Osteocyte (in vitro differentiated cells): ENCODE measurements at regions not wholly inside any gene's neighbourhood (a gene's known extent, or its start where the extent isn't known, plus 50 kb on each side); places are given as distances from the start of the nearest gene placed in this dataset.

Experiments used
- DNase-seq: peaks from one replicate; pipeline ENCODE4 v3.0.0; 2021; ENCODE audit warnings: mixed read lengths; ENCODE audit not compliant: unreplicated experiment; ENCODE audit errors: extremely low spot score
- H3K27ac Mint-ChIP-seq: one replicate; pipeline ENCODE4 v1.8.0; 2021; ENCODE audit warnings: mild to moderate bottlenecking, mixed read lengths; ENCODE audit not compliant: unreplicated experiment
- H3K27me3 Mint-ChIP-seq: one replicate; pipeline ENCODE4 v1.8.0; 2021; ENCODE audit warnings: mixed read lengths; ENCODE audit not compliant: unreplicated experiment
- H3K36me3 Mint-ChIP-seq: one replicate; pipeline ENCODE4 v1.8.0; 2021; ENCODE audit warnings: mixed read lengths; ENCODE audit not compliant: unreplicated experiment
- H3K4me1 Mint-ChIP-seq: one replicate; pipeline ENCODE4 v1.8.0; 2021; ENCODE audit warnings: mixed read lengths; ENCODE audit not compliant: unreplicated experiment
- H3K4me3 Mint-ChIP-seq: one replicate; pipeline ENCODE4 v1.8.0; 2021; ENCODE audit warnings: mild to moderate bottlenecking, moderate library complexity, mixed read lengths; ENCODE audit not compliant: unreplicated experiment
- H3K9me3 Mint-ChIP-seq: one replicate; pipeline ENCODE4 v1.8.0; 2021; ENCODE audit warnings: mixed read lengths; ENCODE audit not compliant: unreplicated experiment
- TF ChIP-seq, protein P1 (sequence below): fragments of 200-600 bp; sonication (generic); IDR thresholded peaks from 2 replicates; pipeline ENCODE4 v1.5.0; 2021; ENCODE audit warnings: antibody characterized with exemption, mild to moderate bottlenecking, moderate library complexity

DNA sequence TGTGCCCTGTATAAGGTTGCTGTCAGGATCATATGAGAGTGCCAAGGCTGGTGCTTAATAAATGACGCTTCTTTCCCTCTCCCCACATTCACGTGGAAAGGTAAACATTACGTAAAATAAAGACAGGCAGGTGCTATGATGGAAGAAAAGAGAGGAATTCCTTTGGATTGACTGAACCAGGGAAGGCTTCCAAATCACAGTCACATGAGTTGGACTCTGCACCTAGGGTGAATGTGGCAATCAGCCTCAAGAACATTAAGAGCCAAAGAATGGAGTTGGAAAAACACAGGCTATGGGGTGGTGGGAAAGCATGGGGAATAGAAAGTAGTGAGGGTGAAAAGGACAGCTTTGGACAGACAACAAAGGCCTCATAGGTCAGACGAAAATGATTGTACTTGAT is 473.1 kb downstream of the VRK1 start:
- H3K36me3 Mint-ChIP-seq: no peaks in the 10 kb centered on the region
- no peaks in the 10 kb centered on the region for H3K27me3 Mint-ChIP-seq
- no peak for DNase-seq
- no peaks in the 10 kb centered on the region for H3K4me1 Mint-ChIP-seq
- H3K9me3 Mint-ChIP-seq: peaks cover 31% of the 10 kb centered on the region
- H3K4me3 Mint-ChIP-seq: no peak overlapping the region
- H3K27ac Mint-ChIP-seq: no peak overlapping the region
- TF ChIP-seq, protein P1, sequence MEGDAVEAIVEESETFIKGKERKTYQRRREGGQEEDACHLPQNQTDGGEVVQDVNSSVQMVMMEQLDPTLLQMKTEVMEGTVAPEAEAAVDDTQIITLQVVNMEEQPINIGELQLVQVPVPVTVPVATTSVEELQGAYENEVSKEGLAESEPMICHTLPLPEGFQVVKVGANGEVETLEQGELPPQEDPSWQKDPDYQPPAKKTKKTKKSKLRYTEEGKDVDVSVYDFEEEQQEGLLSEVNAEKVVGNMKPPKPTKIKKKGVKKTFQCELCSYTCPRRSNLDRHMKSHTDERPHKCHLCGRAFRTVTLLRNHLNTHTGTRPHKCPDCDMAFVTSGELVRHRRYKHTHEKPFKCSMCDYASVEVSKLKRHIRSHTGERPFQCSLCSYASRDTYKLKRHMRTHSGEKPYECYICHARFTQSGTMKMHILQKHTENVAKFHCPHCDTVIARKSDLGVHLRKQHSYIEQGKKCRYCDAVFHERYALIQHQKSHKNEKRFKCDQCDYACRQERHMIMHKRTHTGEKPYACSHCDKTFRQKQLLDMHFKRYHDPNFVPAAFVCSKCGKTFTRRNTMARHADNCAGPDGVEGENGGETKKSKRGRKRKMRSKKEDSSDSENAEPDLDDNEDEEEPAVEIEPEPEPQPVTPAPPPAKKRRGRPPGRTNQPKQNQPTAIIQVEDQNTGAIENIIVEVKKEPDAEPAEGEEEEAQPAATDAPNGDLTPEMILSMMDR: no peak

DNA sequence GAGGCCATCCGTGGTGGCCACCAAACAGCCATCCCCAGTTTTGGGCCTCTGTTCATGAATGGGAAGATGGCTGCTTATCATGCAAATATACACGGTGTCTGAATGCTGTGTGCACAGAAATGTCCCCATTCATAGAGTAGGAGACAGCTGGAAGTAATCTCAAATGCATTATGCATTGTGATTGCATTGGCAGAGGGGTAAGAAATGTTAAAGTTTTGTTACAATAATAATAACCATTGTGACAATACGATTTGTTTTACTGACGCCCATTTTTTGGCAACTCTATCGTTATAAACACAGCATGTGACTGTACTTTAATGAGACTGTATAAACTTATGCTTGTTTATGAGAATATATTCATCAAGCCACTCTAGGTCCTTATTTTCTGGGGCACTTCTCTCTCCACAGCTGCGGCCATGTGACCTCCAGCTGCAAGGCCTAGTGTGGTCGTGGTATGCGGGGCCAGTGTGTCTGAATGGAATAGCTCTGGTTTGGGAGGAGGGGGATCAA is 474.3 kb downstream of the VRK1 start:
- TF ChIP-seq, protein P1: no peak
- peaks cover 30% of the 10 kb centered on the region for H3K9me3 Mint-ChIP-seq
- no peak overlapping the region for H3K27ac Mint-ChIP-seq
- H3K27me3 Mint-ChIP-seq: no peaks in the 10 kb centered on the region
- no peaks in the 10 kb centered on the region for H3K36me3 Mint-ChIP-seq
- no peak for DNase-seq
- H3K4me1 Mint-ChIP-seq: no peaks in the 10 kb centered on the region
- H3K4me3 Mint-ChIP-seq: no peak overlapping the region

DNA sequence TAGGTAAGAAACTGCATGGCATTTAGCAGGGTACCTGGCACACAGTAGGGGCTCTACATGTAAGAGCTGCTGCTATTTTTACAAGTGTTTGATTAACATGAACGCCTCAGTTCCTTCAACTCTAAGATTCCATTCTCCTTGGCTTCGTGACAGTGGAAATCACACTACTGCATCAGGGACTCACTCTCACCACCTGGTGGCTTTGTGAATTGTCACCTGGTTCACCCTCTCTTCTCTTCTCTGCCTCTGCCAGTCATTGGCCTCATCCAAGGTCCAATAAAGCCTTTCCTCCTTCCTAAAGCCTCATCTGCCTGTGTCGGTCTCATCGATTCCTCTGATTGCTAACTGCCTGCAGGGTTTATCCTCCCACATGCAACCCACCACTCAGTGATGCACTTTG is 476.4 kb downstream of the VRK1 start:
- DNase-seq: no peak
- Mint-ChIP-seq H3K36me3 (no peaks in the 10 kb centered on the region), H3K27me3 (no peaks in the 10 kb centered on the region), H3K4me3 (no peak overlapping the region), H3K27ac (no peak overlapping the region), H3K9me3 (peaks cover 40% of the 10 kb centered on the region), H3K4me1 (no peaks in the 10 kb centered on the region)
- TF ChIP-seq, protein P1: no peak

DNA sequence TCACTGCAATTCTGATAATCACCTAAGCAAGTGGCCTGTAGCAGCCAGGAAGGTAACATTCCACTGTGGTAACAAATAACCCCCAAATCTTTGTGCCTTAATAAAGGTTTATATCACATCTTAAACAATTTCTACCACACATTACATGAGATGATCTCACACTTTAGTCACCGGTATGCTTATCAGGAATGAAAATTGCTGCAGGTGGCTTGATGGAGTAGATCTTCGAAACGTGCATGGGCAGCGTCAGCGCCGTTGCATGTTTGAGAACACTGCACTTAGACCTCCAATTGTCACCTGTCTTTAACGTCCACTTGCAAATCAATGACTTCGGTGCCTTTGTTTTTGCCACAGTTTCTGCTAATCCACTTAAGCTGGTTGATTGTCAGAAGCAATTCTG is 477.4 kb downstream of the VRK1 start:
- no peak overlapping the region for H3K27ac Mint-ChIP-seq
- H3K36me3 Mint-ChIP-seq: no peaks in the 10 kb centered on the region
- no peaks in the 10 kb centered on the region for H3K27me3 Mint-ChIP-seq
- H3K4me1 Mint-ChIP-seq: no peaks in the 10 kb centered on the region
- TF ChIP-seq, protein P1: no peak
- peaks cover 35% of the 10 kb centered on the region for H3K9me3 Mint-ChIP-seq
- no peak overlapping the region for H3K4me3 Mint-ChIP-seq
- DNase-seq: no peak

DNA sequence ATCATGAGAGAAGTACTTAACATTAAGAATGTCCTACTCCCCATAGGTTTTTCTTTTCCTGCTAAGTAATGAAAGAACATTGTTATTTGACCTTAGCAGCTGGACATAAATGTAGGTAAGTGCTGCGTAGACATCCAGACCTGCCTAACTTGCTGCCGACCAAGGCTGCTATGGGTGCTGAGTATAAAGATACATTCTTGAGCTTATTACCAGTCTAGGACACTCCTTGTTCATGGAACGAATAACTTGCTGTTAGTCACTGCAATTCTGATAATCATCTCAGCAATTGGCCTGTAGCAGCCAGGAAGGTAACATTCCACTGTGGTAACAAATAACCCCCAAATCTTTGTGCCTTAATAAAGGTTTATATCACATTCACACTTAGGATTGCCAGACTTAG is 478.1 kb downstream of the VRK1 start:
- no peak overlapping the region for H3K27ac Mint-ChIP-seq
- no peaks in the 10 kb centered on the region for H3K27me3 Mint-ChIP-seq
- H3K36me3 Mint-ChIP-seq: no peaks in the 10 kb centered on the region
- H3K4me1 Mint-ChIP-seq: no peaks in the 10 kb centered on the region
- H3K4me3 Mint-ChIP-seq: no peak overlapping the region
- no peak for DNase-seq
- H3K9me3 Mint-ChIP-seq: peaks cover 35% of the 10 kb centered on the region
- TF ChIP-seq, protein P1: no peak
